Right hindlimb (tissue), 1 donor: ENCODE measurements at regions not wholly inside any gene's neighbourhood (a gene's known extent, or its start where the extent isn't known, plus 50 kb on each side); places are given as distances from the start of the nearest gene placed in this dataset.

ENCODE experiments used
- DNase-seq: peaks from one replicate; pipeline ENCODE4 v3.0.0-alpha.2; 2018

DNA sequence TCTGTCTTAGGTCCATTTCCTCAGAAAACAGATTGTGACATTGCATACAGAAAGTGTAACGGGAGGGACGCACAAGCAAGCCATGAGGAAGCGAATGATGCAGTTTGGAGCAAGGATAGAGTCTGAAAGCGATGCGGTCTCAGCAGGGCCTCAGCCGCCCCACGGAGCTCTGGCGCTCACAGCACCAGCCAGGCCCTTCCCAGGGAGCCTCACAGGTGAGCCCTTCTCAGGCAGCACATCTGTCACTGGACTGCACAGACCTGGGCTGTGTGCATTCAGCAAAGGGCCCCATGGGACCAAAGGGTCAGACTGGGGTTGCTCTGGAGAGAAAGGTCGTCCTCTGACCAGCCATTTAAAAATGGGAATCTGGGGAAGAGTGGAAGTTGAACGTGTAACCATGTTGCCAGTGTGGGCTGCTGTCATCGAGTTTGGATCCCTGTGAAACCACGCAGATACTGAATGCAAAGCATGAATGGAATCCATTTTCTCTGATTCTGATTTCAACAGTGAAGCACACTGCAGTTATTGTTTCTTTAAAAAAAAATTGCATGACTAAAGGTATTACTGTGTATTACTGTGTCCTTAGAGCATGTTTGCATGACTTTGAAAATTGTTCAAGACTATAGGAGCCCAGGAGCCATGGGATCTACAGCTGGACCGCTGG lies 350.0 kb upstream of the AKR1E2 start:
- no peak for DNase-seq

GRCh38 chr10:4474829-4475228 lies 351.2 kb upstream of the AKR1E2 start:
- DNase-seq = no peak

DNA sequence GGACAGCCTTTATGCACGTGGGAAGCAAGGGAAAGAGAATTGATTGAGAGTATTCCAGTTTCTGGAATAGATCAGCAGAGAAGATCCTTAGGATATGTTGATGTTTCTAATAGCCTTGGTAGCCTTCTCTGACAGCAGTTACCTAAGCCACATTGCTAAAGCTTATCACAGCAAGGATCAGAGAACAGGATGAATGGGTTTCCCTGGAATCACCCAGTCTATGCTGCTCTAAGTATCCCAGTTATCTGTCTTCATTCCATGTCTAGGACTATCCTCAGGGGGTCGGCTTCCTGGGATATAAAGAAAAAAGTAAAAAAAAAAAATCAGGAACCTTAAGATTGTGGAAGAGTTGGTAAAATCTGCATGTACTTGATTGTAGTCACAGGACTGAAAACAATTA lies 352.0 kb upstream of the AKR1E2 start:
- DNase-seq = no peak

DNA sequence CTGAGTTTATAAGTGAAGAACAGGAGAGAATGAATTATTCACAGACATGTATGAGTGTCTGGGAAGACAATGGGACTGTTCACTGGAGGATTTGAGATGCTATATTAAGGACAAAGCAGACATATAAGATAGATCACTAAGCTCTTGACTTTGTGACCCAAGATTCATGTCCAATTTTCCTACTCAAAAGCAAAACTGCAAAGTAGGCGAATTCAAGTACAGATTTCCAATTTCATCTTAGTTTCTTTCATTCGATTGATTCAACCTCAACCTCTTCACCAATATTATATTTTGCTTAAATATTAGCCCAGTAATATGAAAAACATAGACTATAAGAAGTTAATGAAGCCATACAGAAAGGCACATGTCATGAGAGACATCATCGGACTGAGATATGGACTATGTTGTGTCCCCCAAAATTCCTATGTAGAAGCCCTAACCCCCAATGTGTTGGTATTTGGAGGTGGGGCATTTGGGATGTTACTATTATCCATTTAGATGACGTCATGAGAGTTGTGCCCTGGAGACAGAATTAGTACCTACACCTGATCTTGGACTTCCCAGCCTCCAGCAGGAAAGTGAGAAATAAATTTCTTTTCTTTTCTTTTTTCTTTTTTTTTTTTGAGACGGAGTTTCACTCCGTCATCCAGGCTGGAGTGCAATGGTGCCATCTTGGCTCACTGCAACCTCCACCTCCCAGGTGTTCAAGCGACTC lies 353.7 kb upstream of the AKR1E2 start:
- DNase-seq = no peak

DNA sequence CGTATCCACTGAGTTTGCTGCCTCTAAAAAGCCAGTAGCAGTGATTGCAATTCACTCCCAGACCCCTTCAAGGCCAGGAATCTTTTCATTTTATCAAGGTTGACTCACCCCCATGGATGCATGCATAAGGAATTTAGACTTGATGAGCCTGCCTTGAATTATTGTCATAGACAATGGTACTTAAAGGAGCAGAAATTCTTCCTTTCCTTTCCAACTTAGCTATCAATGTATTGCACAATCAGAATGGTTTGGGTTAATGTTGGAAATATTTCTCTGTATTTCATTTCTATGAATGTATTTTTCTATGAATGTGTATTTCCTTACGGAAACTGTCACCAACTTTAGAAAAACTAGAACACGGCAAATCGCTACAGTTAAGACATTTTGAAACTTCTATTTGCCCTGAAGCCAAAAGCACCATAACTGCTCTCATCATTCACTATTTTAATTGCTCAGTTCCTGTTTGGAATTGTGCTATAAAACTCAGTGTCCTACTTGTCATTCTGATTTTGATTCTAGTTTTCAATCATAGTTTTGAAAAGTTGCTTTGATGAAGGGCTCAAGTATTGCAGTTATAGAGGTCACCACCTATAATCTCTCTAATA lies 355.7 kb upstream of the AKR1E2 start:
- DNase-seq = no peak

- no peak for DNase-seq
These were observed 358.5 kb upstream of the AKR1E2 start for GRCh38 chr10:4467481-4467880.

DNA sequence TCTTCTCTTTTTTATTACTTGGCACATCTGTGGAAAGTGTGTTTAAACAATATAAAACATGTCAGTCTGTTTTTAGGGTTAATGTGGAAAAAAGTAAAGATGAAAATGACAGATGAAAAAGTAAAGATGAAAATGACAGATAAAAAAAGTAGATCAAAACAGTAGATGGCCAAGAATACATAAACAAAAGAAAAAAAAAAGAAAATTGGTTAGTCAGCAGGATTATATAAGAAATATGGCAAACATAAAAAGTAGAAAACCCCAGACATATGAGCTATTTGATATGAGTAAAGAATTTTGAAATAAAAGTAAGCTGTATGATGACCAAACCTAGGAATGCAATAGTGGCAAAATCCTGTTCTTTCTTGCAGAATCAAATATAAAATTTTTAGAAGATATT lies 365.7 kb upstream of the AKR1E2 start:
- no peak for DNase-seq

DNA sequence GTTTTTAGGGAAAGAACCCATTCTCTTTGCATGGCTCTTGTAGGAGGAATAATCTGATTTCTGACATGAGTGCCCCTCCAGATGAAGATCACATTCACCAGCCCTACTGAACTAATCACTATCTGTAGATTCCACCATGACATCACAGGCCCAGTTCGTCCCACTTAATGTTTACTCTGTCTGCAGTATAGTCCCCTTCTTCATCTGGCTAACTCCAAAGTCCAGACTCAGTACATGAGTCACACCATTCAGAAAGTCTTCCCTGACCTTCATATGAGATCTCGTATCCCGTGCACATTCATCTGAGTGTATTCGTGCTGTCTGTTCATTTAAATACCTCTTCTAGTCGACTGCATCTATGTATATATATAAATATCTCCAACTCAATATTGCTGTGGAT lies 366.5 kb upstream of the AKR1E2 start:
- no peak for DNase-seq

DNA sequence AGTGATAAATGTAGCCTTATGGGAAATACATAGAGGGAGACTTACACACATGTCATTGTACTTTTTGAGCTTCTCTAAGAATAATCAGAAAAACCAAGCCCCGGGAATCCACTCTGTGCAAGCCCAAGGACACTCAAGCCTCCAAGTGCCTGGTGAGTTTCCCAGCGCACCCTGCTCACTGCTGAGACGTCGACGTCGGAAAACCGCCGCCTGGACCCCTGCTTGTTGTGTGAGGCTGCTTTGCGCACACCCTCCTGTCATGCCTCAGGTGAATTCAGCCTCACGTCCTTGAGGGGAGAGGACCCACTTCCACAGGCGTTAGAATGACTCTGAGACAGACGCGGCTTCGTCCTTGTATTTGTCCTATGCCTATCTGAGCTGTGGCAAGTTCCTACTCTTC lies 368.4 kb upstream of the AKR1E2 start:
- DNase-seq = no peak

DNA sequence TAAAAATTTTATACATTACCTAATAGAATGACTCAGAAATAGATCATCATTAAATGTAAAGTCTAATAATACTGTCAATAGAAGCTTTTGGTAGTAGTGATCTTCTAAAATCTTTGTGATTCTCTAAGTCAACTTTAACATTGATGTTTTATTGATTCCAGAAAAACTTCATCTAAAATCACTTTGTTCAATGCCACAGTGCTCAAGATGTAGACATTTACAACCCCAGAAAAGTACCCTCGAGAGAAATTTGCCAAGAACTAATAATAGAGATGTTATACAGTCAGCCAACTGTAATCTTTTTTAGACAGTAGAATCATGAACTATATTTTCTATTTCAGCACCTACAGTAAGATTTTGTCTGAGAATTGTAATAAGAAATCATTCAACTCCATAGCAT lies 369.2 kb upstream of the AKR1E2 start:
- no peak for DNase-seq

- no peak for DNase-seq
These were observed 369.7 kb upstream of the AKR1E2 start for GRCh38 chr10:4456279-4456678.

GRCh38 chr10:4453950-4454349 lies 372.1 kb upstream of the AKR1E2 start:
- no peak for DNase-seq

GRCh38 chr10:4453276-4453675 lies 372.7 kb upstream of the AKR1E2 start:
- DNase-seq = no peak

DNA sequence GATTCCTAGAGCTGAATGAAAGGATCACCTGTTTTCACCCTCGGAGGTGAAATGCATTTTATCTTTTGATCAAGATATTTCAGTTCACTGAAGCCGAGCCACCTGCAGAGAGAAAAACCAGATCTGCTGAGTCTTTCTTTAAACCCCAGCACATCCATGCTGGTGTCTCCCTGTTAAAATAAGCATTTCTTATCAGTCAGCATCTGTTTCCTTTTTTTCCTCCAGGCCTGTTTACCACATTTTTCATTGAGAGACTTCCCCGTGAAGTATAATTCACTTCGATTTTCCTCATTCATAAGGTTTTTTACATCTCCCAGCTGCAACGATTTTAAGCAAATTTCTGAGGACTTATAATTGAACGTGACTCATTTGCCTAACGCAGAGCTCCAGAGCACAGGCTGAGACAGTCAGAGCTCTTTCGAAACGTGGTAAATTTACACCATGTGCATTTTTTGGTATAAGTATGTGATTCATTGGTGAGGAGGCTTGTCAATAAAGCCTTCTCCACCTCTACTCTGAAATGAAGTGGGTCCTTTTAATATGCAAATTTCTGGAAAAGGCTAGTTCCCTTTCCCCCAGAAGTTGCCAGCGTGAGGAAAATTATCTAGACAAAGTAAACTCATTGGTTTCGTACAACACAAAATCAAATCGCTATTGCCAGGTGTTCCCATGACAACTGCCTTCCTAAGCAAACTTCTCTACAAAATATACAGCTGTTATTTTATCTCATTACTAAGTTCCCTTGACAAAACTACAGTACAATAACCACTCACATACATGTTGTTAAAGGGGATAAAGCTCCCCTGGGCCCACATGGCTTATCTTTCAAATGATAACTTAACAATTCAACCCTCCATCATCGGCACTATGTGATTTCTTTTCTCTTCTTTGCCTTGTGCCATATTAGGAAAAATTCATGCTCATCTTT lies 374.8 kb upstream of the AKR1E2 start:
- no peak for DNase-seq

DNA sequence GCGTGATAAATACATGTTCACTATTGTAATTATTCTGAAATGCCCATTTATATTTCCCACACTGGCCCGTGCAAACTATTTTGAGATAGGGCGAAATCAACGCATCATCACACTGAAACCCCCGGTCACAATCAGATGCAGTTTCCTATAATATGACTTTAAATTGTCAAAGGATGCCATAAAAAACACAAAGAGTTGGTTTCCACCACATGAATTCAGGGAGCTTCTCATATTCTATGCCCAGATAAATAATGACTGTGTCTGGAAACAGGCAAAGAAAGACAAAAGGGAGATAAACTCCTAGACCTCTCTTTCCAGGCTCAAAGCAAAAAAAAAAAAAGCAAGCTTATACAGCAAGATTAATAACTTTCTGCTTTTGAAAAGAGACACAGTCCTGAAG lies 375.8 kb upstream of the AKR1E2 start:
- DNase-seq = no peak

DNA sequence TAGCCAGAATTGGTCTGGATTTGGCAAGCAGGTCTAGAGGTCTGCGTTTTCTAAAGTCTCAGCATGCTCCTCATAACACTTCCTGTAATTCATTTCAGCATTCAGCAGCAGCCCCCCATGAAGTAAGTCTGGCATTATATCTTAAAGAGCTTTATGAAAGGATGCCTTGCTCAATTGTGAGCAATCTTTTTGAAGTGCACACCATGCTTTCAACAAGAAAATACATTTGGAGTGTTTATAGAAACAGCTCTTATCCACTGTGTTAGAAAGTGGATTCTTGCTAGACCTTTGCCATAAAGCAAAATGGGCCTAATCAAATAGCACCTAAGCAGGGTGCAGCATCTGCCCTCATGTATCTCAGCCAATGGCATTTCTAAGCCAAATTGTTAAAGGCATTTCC lies 378.0 kb upstream of the AKR1E2 start:
- no peak for DNase-seq

- DNase-seq = no peak
These were observed 382.6 kb upstream of the AKR1E2 start for GRCh38 chr10:4443419-4443818.

- no peak for DNase-seq
These were observed 383.7 kb upstream of the AKR1E2 start for GRCh38 chr10:4442296-4442695.

DNA sequence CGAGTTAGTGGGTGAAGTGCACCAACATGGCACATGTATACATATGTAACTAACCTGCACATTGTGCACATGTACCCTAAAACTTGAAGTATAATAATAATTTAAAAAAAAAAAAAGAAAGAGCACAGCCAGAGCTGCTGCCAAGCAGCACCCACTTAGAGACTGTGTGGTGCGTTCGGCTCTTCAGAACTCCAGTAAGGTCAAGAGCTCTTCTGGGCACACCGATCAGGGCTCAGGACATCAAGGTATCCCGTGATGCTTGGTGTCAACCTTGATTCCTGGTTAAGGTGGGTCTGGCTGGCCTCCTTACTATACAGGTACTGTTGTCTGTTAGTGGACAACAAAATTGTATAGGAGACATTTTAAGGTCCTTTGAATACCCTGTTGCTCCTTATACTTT lies 385.7 kb upstream of the AKR1E2 start:
- DNase-seq = no peak

DNA sequence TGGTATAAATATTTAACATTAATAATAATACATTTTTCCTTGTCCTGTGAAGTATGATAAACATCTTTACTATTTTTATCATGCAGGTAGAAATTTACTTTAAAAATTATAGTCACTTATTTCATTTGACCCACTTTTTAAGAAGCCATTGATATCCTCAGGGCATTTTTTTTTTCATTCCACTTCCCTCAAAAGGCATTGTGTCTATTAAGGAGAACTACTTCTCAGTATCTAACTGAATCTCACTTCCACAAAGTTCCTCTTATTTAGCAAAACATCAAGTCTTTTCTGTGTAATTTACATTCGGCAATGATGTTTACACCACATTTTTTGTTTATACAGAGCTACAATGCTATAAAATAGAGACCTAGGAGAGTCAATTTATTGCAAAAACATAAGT lies 388.2 kb upstream of the AKR1E2 start:
- no peak for DNase-seq

- no peak for DNase-seq
These were observed 388.9 kb upstream of the AKR1E2 start for GRCh38 chr10:4437061-4437460.

DNA sequence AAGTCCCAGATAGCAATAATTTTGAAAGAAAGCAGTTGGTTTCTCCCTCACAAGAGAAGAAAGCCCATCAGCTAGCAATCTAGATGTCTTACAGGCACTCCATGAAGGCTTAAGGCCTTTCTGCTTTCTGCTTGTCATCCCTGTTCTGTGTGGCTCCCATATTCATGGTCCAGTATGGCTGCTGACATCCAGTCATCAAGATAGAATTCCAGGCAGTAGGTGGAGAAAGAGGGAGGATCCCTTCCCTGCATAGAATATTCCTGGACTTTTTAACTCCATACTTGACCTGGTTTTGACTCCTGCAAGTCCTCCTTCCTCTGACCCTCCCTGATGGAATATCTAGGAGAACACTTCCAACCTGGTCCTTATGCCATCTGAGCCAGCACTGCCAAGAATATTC lies 389.9 kb upstream of the AKR1E2 start:
- no peak for DNase-seq

DNA sequence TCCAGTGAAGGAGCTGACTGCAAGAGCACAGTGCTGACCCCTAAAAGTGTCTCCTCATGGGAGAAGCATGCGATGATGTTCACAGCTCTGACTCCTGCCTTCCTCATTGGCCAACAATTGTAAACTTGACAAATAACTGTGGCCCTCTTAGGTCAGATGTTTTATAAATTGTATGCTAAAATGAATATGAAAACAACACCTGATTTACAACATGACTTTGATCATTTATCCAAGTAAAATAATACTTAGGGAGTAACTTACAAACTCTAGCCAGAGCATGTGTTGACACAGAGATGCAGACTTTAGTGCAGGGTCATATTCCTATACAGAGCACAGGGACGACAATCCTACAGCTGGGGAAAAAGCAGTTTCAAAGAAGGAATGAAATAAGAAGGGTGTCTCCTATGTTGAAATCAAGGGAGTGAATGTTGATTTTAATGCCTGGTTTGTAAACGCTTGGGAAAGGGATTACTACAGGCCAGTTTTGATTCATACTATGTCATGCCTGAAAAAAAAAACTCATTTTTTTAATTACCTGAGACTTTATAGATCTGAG lies 391.4 kb upstream of the AKR1E2 start:
- DNase-seq = no peak
